HL-60 (cell line): ENCODE measurements at regions not wholly inside any gene's neighbourhood (a gene's known extent, or its start where the extent isn't known, plus 50 kb on each side); places are given as distances from the start of the nearest gene placed in this dataset.

ENCODE experiments used
- POLR2AphosphoS5 ChIP-seq: IDR thresholded peaks from 2 replicates; pipeline ENCODE4 v1.6.1; 2012; ENCODE audit warnings: low read depth
- TF ChIP-seq, protein P1 (sequence below): IDR thresholded peaks from one replicate; pipeline ENCODE4 v1.5.1; 2011; ENCODE audit warnings: low read length, control low read depth, inconsistent platforms; ENCODE audit not compliant: insufficient read depth

DNA sequence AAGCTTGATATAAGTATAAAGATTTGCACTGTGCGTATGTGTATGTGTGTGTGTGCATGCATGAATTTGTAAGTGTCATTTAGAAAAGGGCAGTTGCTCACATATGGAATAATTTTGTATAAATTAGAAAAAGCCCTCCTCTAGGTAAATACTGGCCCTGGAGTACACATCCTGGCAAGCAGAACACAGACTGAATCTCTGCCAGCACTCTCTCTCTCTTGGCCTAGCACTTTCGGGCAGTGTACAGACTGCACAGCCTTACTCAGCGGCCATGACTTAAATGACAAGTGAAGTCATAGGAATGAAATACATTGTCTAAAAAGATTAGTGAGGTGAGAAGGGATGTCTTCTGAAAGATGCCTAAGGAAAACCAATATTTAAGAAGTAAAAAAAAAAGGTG lies 214.1 kb downstream of the RDH14 start:
- TF ChIP-seq, protein P1, sequence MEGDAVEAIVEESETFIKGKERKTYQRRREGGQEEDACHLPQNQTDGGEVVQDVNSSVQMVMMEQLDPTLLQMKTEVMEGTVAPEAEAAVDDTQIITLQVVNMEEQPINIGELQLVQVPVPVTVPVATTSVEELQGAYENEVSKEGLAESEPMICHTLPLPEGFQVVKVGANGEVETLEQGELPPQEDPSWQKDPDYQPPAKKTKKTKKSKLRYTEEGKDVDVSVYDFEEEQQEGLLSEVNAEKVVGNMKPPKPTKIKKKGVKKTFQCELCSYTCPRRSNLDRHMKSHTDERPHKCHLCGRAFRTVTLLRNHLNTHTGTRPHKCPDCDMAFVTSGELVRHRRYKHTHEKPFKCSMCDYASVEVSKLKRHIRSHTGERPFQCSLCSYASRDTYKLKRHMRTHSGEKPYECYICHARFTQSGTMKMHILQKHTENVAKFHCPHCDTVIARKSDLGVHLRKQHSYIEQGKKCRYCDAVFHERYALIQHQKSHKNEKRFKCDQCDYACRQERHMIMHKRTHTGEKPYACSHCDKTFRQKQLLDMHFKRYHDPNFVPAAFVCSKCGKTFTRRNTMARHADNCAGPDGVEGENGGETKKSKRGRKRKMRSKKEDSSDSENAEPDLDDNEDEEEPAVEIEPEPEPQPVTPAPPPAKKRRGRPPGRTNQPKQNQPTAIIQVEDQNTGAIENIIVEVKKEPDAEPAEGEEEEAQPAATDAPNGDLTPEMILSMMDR = no peak
- TF ChIP-seq POLR2AphosphoS5 = no peak
